DOHH2 (cell line): ENCODE measurements at regions not wholly inside any gene's neighbourhood (a gene's known extent, or its start where the extent isn't known, plus 50 kb on each side); places are given as distances from the start of the nearest gene placed in this dataset.

Experiments
- H3F3A ChIP-seq: fragments of 200-600 bp; sonication (generic), shearing (Covaris generic); 2 replicates; pipeline ENCODE4 v1.6.0; 2016; ENCODE audit warnings: antibody characterized with exemption, mild to moderate bottlenecking; ENCODE audit not compliant: control insufficient read depth, insufficient read depth
- H3K27ac ChIP-seq: fragments of 200-600 bp; sonication (generic); 2 replicates; pipeline ENCODE4 v1.5.1; 2014; ENCODE audit warnings: low read depth, mild to moderate bottlenecking, low read length, moderate library complexity
- H3K27me3 ChIP-seq: fragments of 200-600 bp; sonication (generic); 2 replicates; pipeline ENCODE4 v1.6.1; 2014; ENCODE audit warnings: mild to moderate bottlenecking, low read length, mixed read lengths; ENCODE audit not compliant: control insufficient read depth
- H3K36me3 ChIP-seq: fragments of 200-600 bp; sonication (generic); 2 replicates; pipeline ENCODE4 v1.6.1; 2014; ENCODE audit warnings: mild to moderate bottlenecking, low read length, moderate library complexity, mixed read lengths; ENCODE audit not compliant: control insufficient read depth
- H3K4me1 ChIP-seq: fragments of 200-600 bp; sonication (generic); 2 replicates; pipeline ENCODE4 v1.6.1; 2014; ENCODE audit warnings: mild to moderate bottlenecking, low read length, mixed read lengths; ENCODE audit not compliant: control insufficient read depth
- H3K4me2 ChIP-seq: fragments of 200-600 bp; sonication (generic); 2 replicates; pipeline ENCODE4 v1.6.0; 2014; ENCODE audit warnings: mild to moderate bottlenecking, low read length, moderate library complexity
- H3K4me3 ChIP-seq: fragments of 200-600 bp; sonication (generic); 2 replicates; pipeline ENCODE4 v1.5.1; 2014; ENCODE audit warnings: mild to moderate bottlenecking, low read length, mixed read lengths
- H3K79me2 ChIP-seq: fragments of 200-600 bp; sonication (generic); 2 replicates; pipeline ENCODE4 v1.6.1; 2014; ENCODE audit warnings: mild to moderate bottlenecking, low read length, mixed read lengths; ENCODE audit not compliant: control insufficient read depth
- H3K9me2 ChIP-seq: fragments of 200-600 bp; sonication (generic); replicated peaks from 2 replicates; pipeline ENCODE4 v1.6.1; 2014; ENCODE audit warnings: mild to moderate bottlenecking, low read length, mixed read lengths; ENCODE audit not compliant: control insufficient read depth
- H3K9me3 ChIP-seq: fragments of 200-600 bp; sonication (generic); 2 replicates; pipeline ENCODE4 v1.6.1; 2014; ENCODE audit warnings: antibody characterized with exemption, low read length, mixed read lengths; ENCODE audit not compliant: control insufficient read depth, insufficient read depth
- H4K20me1 ChIP-seq: fragments of 200-600 bp; sonication (generic); 2 replicates; pipeline ENCODE4 v1.6.0; 2014; ENCODE audit warnings: low read depth, mild to moderate bottlenecking, antibody characterized with exemption, low read length, moderate library complexity; ENCODE audit not compliant: control insufficient read depth, insufficient read depth
- CTCF ChIP-seq: fragments of 200-600 bp; sonication (generic); IDR thresholded peaks from one replicate; pipeline ENCODE4 v1.5.1; 2014; ENCODE audit warnings: antibody characterized with exemption, mild to moderate bottlenecking, low read depth, low read length; ENCODE audit not compliant: poor library complexity, severe bottlenecking
- EZH2phosphoT487 ChIP-seq: fragments of 200-600 bp; sonication (generic); IDR thresholded peaks from 2 replicates; pipeline ENCODE4 v1.6.1; 2017; ENCODE audit warnings: borderline replicate concordance, mild to moderate bottlenecking, antibody characterized with exemption, low read length, moderate library complexity, mixed read lengths

GRCh38 chr3:135871311-135871710 is 94.2 kb upstream of the PPP2R3A start:
- Histone ChIP-seq H3K79me2 (no peaks in the 10 kb centered on the region), H3K4me3 (no peak overlapping the region), H3F3A (no peaks in the 10 kb centered on the region), H3K27ac (no peak overlapping the region), H3K4me1 (no peaks in the 10 kb centered on the region), H3K36me3 (no peaks in the 10 kb centered on the region), H3K4me2 (no peak overlapping the region), H3K9me3 (peaks cover 3% of the 10 kb centered on the region; the same call in 1 of the 2 replicates), H3K27me3 (no peaks in the 10 kb centered on the region), H3K9me2 (no peaks in the 10 kb centered on the region), H4K20me1 (no peaks in the 10 kb centered on the region)
- no peak for TF ChIP-seq EZH2phosphoT487
- TF ChIP-seq CTCF: no peak

- Histone ChIP-seq H3K27me3 (no peaks in the 10 kb centered on the region), H3K79me2 (no peaks in the 10 kb centered on the region), H3K4me3 (no peak overlapping the region), H3K4me2 (no peak overlapping the region), H3K4me1 (no peaks in the 10 kb centered on the region), H3K9me2 (no peaks in the 10 kb centered on the region), H3F3A (no peaks in the 10 kb centered on the region), H3K9me3 (no peaks in the 10 kb centered on the region), H3K27ac (no peak overlapping the region), H4K20me1 (no peaks in the 10 kb centered on the region), H3K36me3 (no peaks in the 10 kb centered on the region)
- TF ChIP-seq CTCF (no peak), EZH2phosphoT487 (no peak)
Measured at GRCh38 chr3:135874035-135874434, 91.5 kb upstream of the PPP2R3A start.

- H4K20me1 ChIP-seq: no peaks in the 10 kb centered on the region
- no peaks in the 10 kb centered on the region for H3K27me3 ChIP-seq
- H3K9me2 ChIP-seq: no peaks in the 10 kb centered on the region
Measured at GRCh38 chr3:135878501-135878900, 87.0 kb upstream of the PPP2R3A start.

More at GRCh38 chr3:135878501-135878900, 87.0 kb upstream of the PPP2R3A start:
- no peaks in the 10 kb centered on the region for H3K4me1 ChIP-seq
- no peak overlapping the region for H3K4me2 ChIP-seq
- H3K4me3 ChIP-seq: no peak overlapping the region
- no peaks in the 10 kb centered on the region for H3K79me2 ChIP-seq
- no peaks in the 10 kb centered on the region for H3K36me3 ChIP-seq
- H3F3A ChIP-seq: no peaks in the 10 kb centered on the region
- H3K27ac ChIP-seq: no peak overlapping the region
- no peaks in the 10 kb centered on the region for H3K9me3 ChIP-seq
- TF ChIP-seq CTCF (no peak), EZH2phosphoT487 (no peak)
